GM10266 (cell line): ENCODE measurements at regions not wholly inside any gene's neighbourhood (a gene's known extent, or its start where the extent isn't known, plus 50 kb on each side); places are given as distances from the start of the nearest gene placed in this dataset.

Experiments
- DNase-seq: peaks from one replicate; pipeline ENCODE4 v3.0.0; 2012; ENCODE audit errors: extremely low spot score
- CTCF ChIP-seq: IDR thresholded peaks from 2 replicates; pipeline ENCODE4 v1.5.1; 2012; ENCODE audit warnings: mild to moderate bottlenecking, low read depth; ENCODE audit not compliant: control insufficient read depth, insufficient read depth; ENCODE audit errors: missing control alignments

- TF ChIP-seq CTCF: no peak
- DNase-seq: no peak
Observed at GRCh38 chr21:38938343-38938742, 132.6 kb downstream of the ETS2 start.

GRCh38 chr21:38937844-38938243 is 132.1 kb downstream of the ETS2 start:
- TF ChIP-seq CTCF: no peak

GRCh38 chr21:38937286-38937790 is 131.6 kb downstream of the ETS2 start:
- no peak for DNase-seq
- TF ChIP-seq CTCF: no peak

More at GRCh38 chr21:38937844-38938243, 132.1 kb downstream of the ETS2 start:
- DNase-seq: no peak

GRCh38 chr21:38936240-38936639 is 130.5 kb downstream of the ETS2 start:
- DNase-seq: no peak
- TF ChIP-seq CTCF: no peak

GRCh38 chr21:38933731-38934130 is 128.0 kb downstream of the ETS2 start:
- no peak for TF ChIP-seq CTCF

GRCh38 chr21:38931291-38931690 is 125.6 kb downstream of the ETS2 start:
- no peak for TF ChIP-seq CTCF
- no peak for DNase-seq

More at GRCh38 chr21:38933731-38934130, 128.0 kb downstream of the ETS2 start:
- no peak for DNase-seq

- TF ChIP-seq CTCF: no peak
- no peak for DNase-seq
Observed at GRCh38 chr21:38930853-38931252, 125.1 kb downstream of the ETS2 start.
